AG04449 (cell line): ENCODE measurements at regions not wholly inside any gene's neighbourhood (a gene's known extent, or its start where the extent isn't known, plus 50 kb on each side); places are given as distances from the start of the nearest gene placed in this dataset.

Source experiments
- CTCF ChIA-PET: fragments of 350-600 bp; formaldehyde crosslinking; extraction: SDS; loops from one replicate; lab custom pipeline; 2021; ENCODE audit warnings: antibody characterized with exemption; lab: Yijun Ruan, JAX
- POLR2A ChIA-PET: fragments of 400-600, 350-600 bp; formaldehyde crosslinking; extraction: SDS; loops from one replicate; lab custom pipeline; 2020; ENCODE audit warnings: antibody characterized with exemption, inconsistent platforms; lab: Yijun Ruan, JAX
- DNase-seq: peaks from one replicate; pipeline ENCODE4 v3.0.0-alpha.2; 2010; ENCODE audit warnings: low read depth, low spot score
- H3K4me3 ChIP-seq: 2 replicates; pipeline ENCODE4 v1.5.1; 2011; ENCODE audit warnings: low read depth, mild to moderate bottlenecking, control low read depth, low read length
- TF ChIP-seq, protein P1 (sequence below): IDR thresholded peaks from one replicate; pipeline ENCODE4 v1.5.1; 2011; ENCODE audit warnings: mild to moderate bottlenecking, moderate library complexity, low read length, control low read depth, inconsistent platforms; ENCODE audit not compliant: insufficient read depth; ENCODE audit errors: missing control alignments

DNA sequence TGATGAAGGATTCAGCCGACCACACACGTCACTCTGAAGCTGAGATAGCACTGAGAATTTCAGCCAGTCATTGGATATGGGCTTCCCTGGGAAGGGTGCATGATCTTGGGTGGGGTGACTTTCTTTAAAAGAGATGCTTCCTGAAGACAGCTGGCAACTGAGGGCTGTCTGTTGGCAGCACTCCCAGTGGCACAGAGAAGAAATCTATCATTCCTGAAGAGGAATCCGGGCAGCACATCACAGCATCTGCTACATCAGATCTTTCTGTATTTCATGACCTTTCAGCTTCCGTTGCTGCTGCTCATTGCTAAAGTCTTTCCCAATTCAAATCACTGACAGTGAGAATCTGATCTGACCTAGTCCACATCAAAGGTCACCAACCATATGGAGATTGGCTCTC is 193.8 kb upstream of the RBPJ start:
- TF ChIP-seq, protein P1, sequence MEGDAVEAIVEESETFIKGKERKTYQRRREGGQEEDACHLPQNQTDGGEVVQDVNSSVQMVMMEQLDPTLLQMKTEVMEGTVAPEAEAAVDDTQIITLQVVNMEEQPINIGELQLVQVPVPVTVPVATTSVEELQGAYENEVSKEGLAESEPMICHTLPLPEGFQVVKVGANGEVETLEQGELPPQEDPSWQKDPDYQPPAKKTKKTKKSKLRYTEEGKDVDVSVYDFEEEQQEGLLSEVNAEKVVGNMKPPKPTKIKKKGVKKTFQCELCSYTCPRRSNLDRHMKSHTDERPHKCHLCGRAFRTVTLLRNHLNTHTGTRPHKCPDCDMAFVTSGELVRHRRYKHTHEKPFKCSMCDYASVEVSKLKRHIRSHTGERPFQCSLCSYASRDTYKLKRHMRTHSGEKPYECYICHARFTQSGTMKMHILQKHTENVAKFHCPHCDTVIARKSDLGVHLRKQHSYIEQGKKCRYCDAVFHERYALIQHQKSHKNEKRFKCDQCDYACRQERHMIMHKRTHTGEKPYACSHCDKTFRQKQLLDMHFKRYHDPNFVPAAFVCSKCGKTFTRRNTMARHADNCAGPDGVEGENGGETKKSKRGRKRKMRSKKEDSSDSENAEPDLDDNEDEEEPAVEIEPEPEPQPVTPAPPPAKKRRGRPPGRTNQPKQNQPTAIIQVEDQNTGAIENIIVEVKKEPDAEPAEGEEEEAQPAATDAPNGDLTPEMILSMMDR = no peak
- DNase-seq = no peak
- H3K4me3 ChIP-seq = no peak overlapping the region
- CTCF ChIA-PET = interaction anchor here (0.7 to 1.1 kb wide), 2 partner anchors 11 to 45 kb away, joined by 3 read pairs; no protein-coding TSS in a partner anchor
- POLR2A ChIA-PET = no interaction called here

DNA sequence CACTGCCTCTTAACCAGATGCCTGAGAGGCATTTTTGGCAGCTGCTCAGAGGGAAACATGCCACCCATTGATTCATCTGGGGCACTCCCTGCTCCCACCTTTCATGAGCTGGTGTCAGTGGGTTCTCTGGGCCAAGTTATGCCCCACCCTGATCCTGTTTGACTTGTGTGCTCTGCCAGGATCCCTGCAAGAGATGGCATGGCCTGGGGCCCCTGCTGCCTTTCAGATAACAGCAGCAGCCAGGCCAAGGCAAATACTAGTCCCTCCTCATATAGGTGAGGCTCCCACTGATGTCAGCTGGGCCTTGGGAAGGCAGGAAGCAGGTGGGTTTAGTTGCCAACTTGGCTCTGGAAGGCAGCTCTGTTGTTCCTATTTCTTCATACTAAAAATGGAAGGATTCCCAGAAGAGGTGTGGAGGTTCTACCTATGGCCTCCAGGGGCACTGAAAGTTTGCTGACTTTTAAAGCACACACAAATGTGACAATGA is 192.9 kb upstream of the RBPJ start:
- no peak for DNase-seq
- CTCF ChIA-PET = interaction anchor here (1.1 to 1.3 kb wide), 2 partner anchors 9 to 14 kb away, joined by 3 read pairs; no protein-coding TSS in a partner anchor
- TF ChIP-seq, protein P1 = no peak
- POLR2A ChIA-PET = no interaction called here
- no peak overlapping the region for H3K4me3 ChIP-seq

DNA sequence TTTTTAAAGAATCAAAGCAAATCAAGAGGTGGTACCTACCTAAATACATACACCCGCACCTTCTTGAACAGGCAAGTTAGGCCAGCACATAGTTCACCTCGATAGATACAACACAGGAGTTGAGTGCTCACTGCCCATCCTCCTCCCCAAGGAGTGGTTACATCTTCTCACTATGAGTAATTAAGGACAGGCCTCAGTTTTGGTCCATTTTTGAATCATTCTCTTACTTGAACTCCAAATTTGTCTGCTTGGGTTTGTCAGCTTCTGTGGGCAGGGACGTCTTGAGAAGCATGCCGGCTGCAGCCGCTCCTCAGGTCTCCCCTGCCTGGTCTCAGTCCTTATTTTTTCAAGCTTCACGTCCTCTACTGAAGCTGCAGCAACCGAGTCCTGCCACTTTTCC is 190.6 kb upstream of the RBPJ start:
- DNase-seq = no peak
- TF ChIP-seq, protein P1 = no peak
- no peak overlapping the region for H3K4me3 ChIP-seq
- ChIA-PET CTCF (interaction anchor here (0.7 to 1.8 kb wide), 2 partner anchors 48 to 141 kb away, joined by 4 read pairs; no protein-coding TSS in a partner anchor), POLR2A (no interaction called here)

DNA sequence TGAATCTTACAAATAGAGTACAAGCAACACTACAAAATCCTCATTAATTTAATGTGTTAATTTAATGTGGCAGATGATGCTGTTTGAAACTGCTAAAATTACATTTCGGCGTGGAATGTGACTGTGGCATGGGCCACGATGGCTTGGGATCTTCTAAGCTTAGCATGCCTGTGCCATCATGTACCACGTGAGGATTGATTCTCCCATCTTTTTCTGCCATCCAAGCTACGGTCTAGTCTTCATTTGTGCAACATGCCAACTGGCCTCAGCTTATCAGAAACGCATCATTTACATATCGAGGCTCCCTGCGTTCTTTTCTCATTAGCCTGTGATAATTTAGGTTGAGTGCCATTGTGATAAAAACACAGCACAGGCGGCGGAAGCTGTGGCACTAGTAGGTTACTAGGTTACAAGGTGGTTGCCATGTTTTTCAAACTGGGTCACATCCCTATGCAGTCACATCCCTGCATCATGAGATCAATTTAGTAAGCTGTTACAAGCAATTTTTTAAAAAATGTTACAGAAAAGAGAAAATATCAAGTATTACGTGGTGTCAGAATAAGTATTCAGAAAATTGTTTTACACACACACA is 189.9 kb upstream of the RBPJ start:
- TF ChIP-seq, protein P1 = no peak
- DNase-seq = no peak
- CTCF ChIA-PET = interaction anchor here (0.7 to 1.8 kb wide), 2 partner anchors 48 to 142 kb away, joined by 4 read pairs; no protein-coding TSS in a partner anchor
- POLR2A ChIA-PET = no interaction called here
- H3K4me3 ChIP-seq = no peak overlapping the region

DNA sequence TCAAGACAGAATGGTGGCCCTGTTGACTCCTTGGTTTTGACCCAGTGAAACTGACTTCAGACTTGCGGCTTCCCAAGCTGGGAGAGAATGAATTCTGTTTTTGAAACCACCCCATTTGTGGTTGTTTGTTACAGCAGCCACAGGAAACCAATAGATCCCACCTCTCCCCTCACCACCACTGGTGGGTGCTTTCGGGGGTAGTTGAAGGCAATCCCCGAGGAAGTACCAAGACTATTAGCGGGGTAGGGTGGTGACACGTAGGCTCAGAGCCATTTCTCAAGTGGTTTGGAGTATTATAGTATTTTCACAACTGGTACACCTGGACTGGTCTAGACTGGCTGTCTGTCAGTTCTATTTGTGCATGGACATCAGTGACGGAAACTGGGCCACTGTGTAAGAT is 189.1 kb upstream of the RBPJ start:
- H3K4me3 ChIP-seq = no peak overlapping the region
- CTCF ChIA-PET = no interaction called here
- no peak for DNase-seq
- POLR2A ChIA-PET = no interaction called here
- TF ChIP-seq, protein P1 = no peak

DNA sequence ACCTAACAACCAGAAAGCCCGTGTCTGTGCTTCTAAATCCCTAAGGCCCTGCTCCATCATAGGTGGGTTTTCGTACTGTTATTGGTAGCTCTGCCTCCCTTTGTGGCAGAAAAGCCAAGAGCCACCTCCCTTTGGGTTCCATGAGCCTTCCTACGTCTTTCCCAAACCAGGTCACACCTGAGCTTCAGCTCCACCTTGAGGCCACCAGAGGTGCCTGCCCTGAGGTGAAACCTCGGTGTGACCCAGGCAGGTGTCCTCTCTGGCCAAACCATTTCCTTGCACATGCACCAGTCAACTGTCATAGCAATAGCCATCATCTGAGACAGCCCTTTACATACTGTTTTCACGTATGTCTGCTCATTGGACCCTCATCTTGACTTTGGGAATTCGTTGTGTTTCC is 188.0 kb upstream of the RBPJ start:
- POLR2A ChIA-PET = no interaction called here
- DNase-seq = no peak
- TF ChIP-seq, protein P1 = no peak
- CTCF ChIA-PET = no interaction called here
- no peak overlapping the region for H3K4me3 ChIP-seq
